K562 (cell line): ENCODE measurements at regions not wholly inside any gene's neighbourhood (a gene's known extent, or its start where the extent isn't known, plus 50 kb on each side); places are given as distances from the start of the nearest gene placed in this dataset.

Experiments used
- ATAC-seq: fragments of 200-7000 bp; cut with Tn5 transposase; 3 replicates; pipeline ENCODE4 v1.9.1; 2020; ENCODE audit warnings: moderate library complexity
- BruUV-seq: library from RNA; stranded (reverse); fragments of 400-500 nt; replicated peaks from 2 replicates; lab custom pipeline; 2021; lab: Mats Ljungman, UMichigan
- CTCF ChIA-PET: fragments of 300-600 bp; formaldehyde crosslinking; extraction: SDS; loops from one replicate; lab custom pipeline; 2021; ENCODE audit warnings: low intra/inter-chr PET ratio; lab: Yijun Ruan, JAX
- POLR2A ChIA-PET: fragments of 300-600, 350-650 bp; sonication (Branson Sonifier 250); formaldehyde crosslinking; extraction: SDS; loops from one replicate; lab custom pipeline; 2021; ENCODE audit warnings: antibody characterized with exemption, inconsistent platforms; lab: Yijun Ruan, JAX
- DNase-seq, 4 experiments: peaks; one replicate each; pipeline versions ENCODE4 v3.0.0 to v3.0.0-alpha.2; 2011 to 2018; ENCODE audit warnings: low spot score in 3 of 4, mixed read lengths in 3 of 4; ENCODE audit errors: extremely low read depth in 1 of 4
- FAIRE-seq: peaks from 2 replicates; lab custom pipeline; 2011; peaks lifted over from hg19 to GRCh38; lab: Jason Lieb, UNC
- H2AFZ ChIP-seq: 2 replicates; pipeline ENCODE4 v1.6.0; 2011; ENCODE audit warnings: low read depth, low read length, control low read depth, inconsistent platforms
- H3K27ac ChIP-seq: fragments of 200-600 bp; 3 replicates; pipeline ENCODE4 v1.8.0; 2011; ENCODE audit warnings: low read depth, mild to moderate bottlenecking, control low read depth, inconsistent platforms, low read length, moderate library complexity, mixed read lengths; ENCODE audit errors: extremely low read depth
- H3K27me3 ChIP-seq, 2 experiments: fragments of 300-600 bp in 1 of 2; 2 replicates in 1 of 2; 3 replicates in 1 of 2; pipeline versions ENCODE4 v1.6.0 to v1.8.0; 2011; ENCODE audit warnings: inconsistent platforms in 2 of 2, low read length in 2 of 2, mild to moderate bottlenecking in 1 of 2, mixed read lengths in 1 of 2, moderate library complexity in 1 of 2; ENCODE audit not compliant: control insufficient read depth in 2 of 2, insufficient read depth in 2 of 2
- H3K36me3 ChIP-seq: fragments of 300-600 bp; 3 replicates; pipeline ENCODE4 v1.8.0; 2011; ENCODE audit warnings: mild to moderate bottlenecking, low read length, inconsistent platforms; ENCODE audit not compliant: control insufficient read depth, insufficient read depth
- H3K4me1 ChIP-seq, 2 experiments: fragments of 200-600 bp in 1 of 2; replicated peaks in 1 of 2; 2 replicates in 1 of 2; 3 replicates in 1 of 2; pipeline versions ENCODE4 v1.5.1 to v1.8.0; 2011; ENCODE audit warnings: inconsistent platforms in 2 of 2, low read length in 2 of 2, mild to moderate bottlenecking in 1 of 2, mixed read lengths in 1 of 2, moderate library complexity in 1 of 2; ENCODE audit not compliant: control insufficient read depth in 2 of 2, insufficient read depth in 2 of 2
- H3K4me2 ChIP-seq: 2 replicates; pipeline ENCODE4 v1.6.1; 2011; ENCODE audit warnings: low read length, control low read depth, inconsistent platforms, mixed read lengths; ENCODE audit not compliant: insufficient read depth
- H3K4me3 ChIP-seq: fragments of 200-600 bp; sonication (generic), shearing (Covaris generic); 2 replicates; pipeline ENCODE4 v1.5.1; 2016; ENCODE audit warnings: control low read depth, inconsistent platforms
- H3K79me2 ChIP-seq: fragments of 200-600 bp; 3 replicates; pipeline ENCODE4 v1.8.0; 2011; ENCODE audit warnings: low read length, inconsistent platforms; ENCODE audit not compliant: control insufficient read depth, insufficient read depth
- H3K9ac ChIP-seq, 2 experiments: 2 replicates each; pipeline versions ENCODE4 v1.6.0 to v1.6.1; 2011; ENCODE audit warnings: low read depth in 2 of 2, low read length in 2 of 2, control low read depth in 1 of 2, inconsistent platforms in 1 of 2, mild to moderate bottlenecking in 1 of 2, mixed read lengths in 1 of 2; ENCODE audit not compliant: insufficient read depth in 1 of 2
- H3K9me1 ChIP-seq: one replicate; pipeline ENCODE4 v1.6.0; 2011; ENCODE audit warnings: inconsistent platforms, mild to moderate bottlenecking, low read length, moderate library complexity; ENCODE audit not compliant: control insufficient read depth, insufficient read depth
- H3K9me3 ChIP-seq: replicated peaks from 2 replicates; pipeline ENCODE4 v1.5.1; 2011; ENCODE audit warnings: low read depth, low read length, inconsistent platforms; ENCODE audit not compliant: control insufficient read depth, insufficient read depth
- H4K20me1 ChIP-seq: replicated peaks from 2 replicates; pipeline ENCODE4 v1.6.1; 2011; ENCODE audit warnings: low read length, inconsistent platforms, mixed read lengths; ENCODE audit not compliant: control insufficient read depth, insufficient read depth
- ARID1B ChIP-seq: fragments of 450-650 bp; IDR thresholded peaks from 2 replicates; pipeline ENCODE4 v1.6.1; 2016; ENCODE audit warnings: antibody characterized with exemption, mild to moderate bottlenecking, inconsistent platforms
- CBFA2T3 ChIP-seq: fragments of 450-650 bp; IDR thresholded peaks from 2 replicates; pipeline ENCODE4 v1.6.1; 2017
- CCNT2 ChIP-seq: IDR thresholded peaks from 2 replicates; pipeline ENCODE4 v1.6.1; 2011; ENCODE audit warnings: borderline replicate concordance, low read depth, mild to moderate bottlenecking, moderate library complexity, mixed read lengths, low read length; ENCODE audit not compliant: insufficient read length; ENCODE audit errors: extremely low read depth
- CEBPG ChIP-seq, 3 experiments: fragments of 200-800 bp in 1 of 3; sonication (Bioruptor generic) in 1 of 3; sonication (generic) in 1 of 3; formaldehyde crosslinking in 1 of 3; IDR thresholded peaks in 2 of 3; conservative IDR thresholded peaks in 1 of 3; 2 replicates each; pipeline versions ENCODE4 v1.6.1 to v1.8.0; 2016 to 2022; ENCODE audit warnings: missing compliant biosample characterization in 2 of 3, missing genetic modification characterization in 2 of 3, mild to moderate bottlenecking in 1 of 3, missing genetic modification reagents in 1 of 3
- CSDE1 ChIP-seq, 2 experiments: fragments of 450-650 bp; IDR thresholded peaks; 2 replicates each; pipeline ENCODE4 v1.6.1; 2016; ENCODE audit warnings: mild to moderate bottlenecking in 1 of 2
- FOXJ3 ChIP-seq: sonication (generic); formaldehyde crosslinking; IDR thresholded peaks from 2 replicates; pipeline ENCODE4 v1.4.0; 2020; ENCODE audit warnings: mild to moderate bottlenecking, missing genetic modification reagents
- JUN ChIP-seq, 2 experiments: sonication (generic) in 1 of 2; formaldehyde crosslinking in 1 of 2; IDR thresholded peaks; 2 replicates each; pipeline versions ENCODE4 v1.6.1 to v1.8.0; 2012 to 2022; ENCODE audit warnings: borderline replicate concordance in 2 of 2, mild to moderate bottlenecking in 2 of 2, improper control_type of control experiment in 1 of 2, low read depth in 1 of 2, low read length in 1 of 2, missing genetic modification reagents in 1 of 2
- JUND ChIP-seq, 2 experiments: IDR thresholded peaks; 2 replicates in 1 of 2; 3 replicates in 1 of 2; pipeline ENCODE4 v1.6.1; 2011; ENCODE audit warnings: borderline replicate concordance in 2 of 2, low read depth in 2 of 2, low read length in 2 of 2, improper control_type of control experiment in 1 of 2, missing biosample characterization in 1 of 2, missing genetic modification characterization in 1 of 2, missing genetic modification reagents in 1 of 2
- MEIS2 ChIP-seq: fragments of 450-650 bp; IDR thresholded peaks from 2 replicates; pipeline ENCODE4 v1.6.1; 2014; ENCODE audit warnings: mild to moderate bottlenecking; ENCODE audit not compliant: partially characterized antibody
- MTA2 ChIP-seq: fragments of 450-650 bp; IDR thresholded peaks from 2 replicates; pipeline ENCODE4 v1.6.1; 2016; ENCODE audit warnings: low read depth
- MYC ChIP-seq, 2 experiments: fragments of 250-450 bp in 1 of 2; sonication (Bioruptor Pico) in 1 of 2; IDR thresholded peaks; 2 replicates each; pipeline versions ENCODE4 v1.5.1 to v1.6.1; 2012 to 2021; ENCODE audit warnings: low read depth in 2 of 2, borderline replicate concordance in 1 of 2, improper control_type of control experiment in 1 of 2, low read length in 1 of 2, mild to moderate bottlenecking in 1 of 2, moderate library complexity in 1 of 2
- PHB2 ChIP-seq: fragments of 450-650 bp; IDR thresholded peaks from 2 replicates; pipeline ENCODE4 v1.6.1; 2017; ENCODE audit warnings: low read depth
- PHF8 ChIP-seq: fragments of 200-600 bp; sonication (generic); IDR thresholded peaks from 2 replicates; pipeline ENCODE4 v1.6.1; 2012; ENCODE audit warnings: mixed run types, mild to moderate bottlenecking, inconsistent platforms, low read length, moderate library complexity, borderline replicate concordance
- PRMT5 ChIP-seq: sonication (generic); formaldehyde crosslinking; IDR thresholded peaks from 2 replicates; pipeline ENCODE4 v1.5.0; 2020; ENCODE audit warnings: missing genetic modification reagents
- RCOR1 ChIP-seq, 2 experiments: IDR thresholded peaks; 2 replicates each; pipeline ENCODE4 v1.6.1; 2012; ENCODE audit warnings: low read depth in 2 of 2, low read length in 2 of 2, borderline replicate concordance in 1 of 2, improper control_type of control experiment in 1 of 2
- RFX7 ChIP-seq: fragments of 250-450 bp; sonication (Bioruptor Pico); IDR thresholded peaks from 2 replicates; pipeline ENCODE4 v1.5.1; 2021; ENCODE audit warnings: mild to moderate bottlenecking
- SNIP1 ChIP-seq: fragments of 450-650 bp; IDR thresholded peaks from 2 replicates; pipeline ENCODE4 v1.7.1; 2017; ENCODE audit warnings: low read depth, mild to moderate bottlenecking
- SRSF1 ChIP-seq: fragments of 200-400 bp; formaldehyde crosslinking; IDR thresholded peaks from 2 replicates; pipeline ENCODE4 v1.6.1; 2017; ENCODE audit warnings: mild to moderate bottlenecking, low read depth, low read length, moderate library complexity
- ZBED1 ChIP-seq: IDR thresholded peaks from 2 replicates; pipeline ENCODE4 v1.6.1; 2014
- ZNF239 ChIP-seq: fragments of 250-450 bp; sonication (Bioruptor Pico); IDR thresholded peaks from 2 replicates; pipeline ENCODE4 v1.4.0; 2020; ENCODE audit warnings: mild to moderate bottlenecking
- WGBS: fragments of 100-300 bp; shearing (Covaris generic); methylation state at CpG from one replicate; pipeline ENCODE4 v1.1.6; 2016; ENCODE audit warnings: low coverage, mixed read lengths; ENCODE audit not compliant: insufficient coverage; ENCODE audit errors: missing lambda C conversion rate; 5-methylcytosine and 5-hydroxymethylcytosine counted together
- in situ Hi-C: fragments of 300-500 bp; cut with MboI; formaldehyde crosslinking; loops from 4 replicates; pipeline ENCODE4 v1.15.0; 2018; ENCODE audit warnings: inconsistent platforms, mixed read lengths
- intact Hi-C: fragments of 100-400 bp; cut with micrococcal nuclease; formaldehyde crosslinking; loops from 2 replicates; pipeline ENCODE4 v1.14.2; 2022
- TF ChIP-seq, protein P1 (sequence below): fragments of 450-650 bp; formaldehyde crosslinking; IDR thresholded peaks from 2 replicates; pipeline ENCODE4 v1.4.0; 2022; ENCODE audit warnings: mild to moderate bottlenecking, moderate library complexity
- TF ChIP-seq, protein P2 (sequence below): sonication (generic); IDR thresholded peaks from 2 replicates; pipeline ENCODE4 v1.6.1; 2016

DNA sequence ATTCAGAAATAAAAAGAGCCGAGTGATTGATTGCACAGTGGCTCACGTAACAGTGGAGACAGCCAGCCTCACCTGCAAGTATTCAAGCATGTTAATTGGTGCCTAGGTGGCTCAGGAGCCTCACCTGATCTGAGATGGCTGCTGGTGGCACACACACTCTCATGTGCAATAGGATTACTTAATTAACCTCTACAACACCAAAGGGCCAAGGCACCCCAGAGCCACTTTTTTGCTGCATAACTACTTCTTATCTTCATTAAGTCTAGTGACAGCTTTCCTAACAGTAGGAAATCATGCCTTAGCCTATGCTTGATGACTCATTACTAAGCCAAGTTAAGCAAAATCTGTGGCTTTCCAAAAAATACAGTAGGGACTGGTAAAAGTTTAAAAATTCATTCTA is 117.3 kb upstream of the NOCT start:
- Histone ChIP-seq H3K9ac (no peak overlapping the region), H3K79me2 (no peaks in the 10 kb centered on the region), H3K4me3 (no peak overlapping the region), H3K9me3 (no peaks in the 10 kb centered on the region), H3K36me3 (no peaks in the 10 kb centered on the region), H3K4me1 (peaks cover 0 to 11% of the 10 kb centered on the region in 2 experiments; a peak in 2 of 5 replicates), H3K27me3 (no peaks in the 10 kb centered on the region), H2AFZ (no peak overlapping the region), H3K27ac (no peak overlapping the region), H4K20me1 (no peaks in the 10 kb centered on the region), H3K4me2 (no peak overlapping the region; the same call in 1 of the 2 replicates), H3K9me1 (no peaks in the 10 kb centered on the region)
- in situ Hi-C loops (no loop called here), intact Hi-C loops (no loop called here)
- no TSS peak for BruUV-seq
- ChIA-PET POLR2A (interaction anchor here (0.9 to 1.8 kb wide), 4 partner anchors 9 to 18 kb away, joined by 3 to 8 read pairs (median 5); no protein-coding TSS in a partner anchor), CTCF (no interaction called here)
- FAIRE-seq (no peak), ATAC-seq (peak; percentile 11; the same call in 1 of the 3 replicates), DNase-seq (no peak)
- WGBS = 0% methylated on average over 2 of the region's 2 CpGs
- TF ChIP-seq CCNT2 = peak; percentile 9
- no peak for TF ChIP-seq ZNF239 (CRISPR knock-in tag)
- TF ChIP-seq PHF8 = no peak
- no peak for TF ChIP-seq SNIP1
- no peak for TF ChIP-seq RFX7 (CRISPR knock-in tag)
- TF ChIP-seq MEIS2 = peak; percentile 24
- no peak for TF ChIP-seq CSDE1 (IDR thresholded peaks at IDR 0.05)
- no peak for TF ChIP-seq PHB2
- peak; percentile 20; the same call in 1 of the 2 replicates for TF ChIP-seq ARID1B
- TF ChIP-seq CEBPG (CRISPR knock-in tag; IDR thresholded peaks at IDR 0.05) = no peak
- peak in 1 of 2 experiments; percentile 50; a peak in 1 of 4 replicates for TF ChIP-seq CEBPG (tag; conservative IDR thresholded peaks at IDR 0.05 in 1 of 2, IDR thresholded peaks at IDR 0.05 in 1 of 2)
- TF ChIP-seq CBFA2T3 = peak; percentile 30
- TF ChIP-seq, protein P1, sequence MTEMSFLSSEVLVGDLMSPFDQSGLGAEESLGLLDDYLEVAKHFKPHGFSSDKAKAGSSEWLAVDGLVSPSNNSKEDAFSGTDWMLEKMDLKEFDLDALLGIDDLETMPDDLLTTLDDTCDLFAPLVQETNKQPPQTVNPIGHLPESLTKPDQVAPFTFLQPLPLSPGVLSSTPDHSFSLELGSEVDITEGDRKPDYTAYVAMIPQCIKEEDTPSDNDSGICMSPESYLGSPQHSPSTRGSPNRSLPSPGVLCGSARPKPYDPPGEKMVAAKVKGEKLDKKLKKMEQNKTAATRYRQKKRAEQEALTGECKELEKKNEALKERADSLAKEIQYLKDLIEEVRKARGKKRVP (CRISPR knock-in tag) = no peak
- no peak for TF ChIP-seq ZBED1
- peak in 1 of 2 experiments; percentile 44; a peak in 1 of 4 replicates for TF ChIP-seq RCOR1 (IDR thresholded peaks at IDR 0.05; ENCODE audit: borderline replicate concordance in 1 of 2, low read depth in 2 of 2, low read length in 2 of 2)
- TF ChIP-seq, protein P2, sequence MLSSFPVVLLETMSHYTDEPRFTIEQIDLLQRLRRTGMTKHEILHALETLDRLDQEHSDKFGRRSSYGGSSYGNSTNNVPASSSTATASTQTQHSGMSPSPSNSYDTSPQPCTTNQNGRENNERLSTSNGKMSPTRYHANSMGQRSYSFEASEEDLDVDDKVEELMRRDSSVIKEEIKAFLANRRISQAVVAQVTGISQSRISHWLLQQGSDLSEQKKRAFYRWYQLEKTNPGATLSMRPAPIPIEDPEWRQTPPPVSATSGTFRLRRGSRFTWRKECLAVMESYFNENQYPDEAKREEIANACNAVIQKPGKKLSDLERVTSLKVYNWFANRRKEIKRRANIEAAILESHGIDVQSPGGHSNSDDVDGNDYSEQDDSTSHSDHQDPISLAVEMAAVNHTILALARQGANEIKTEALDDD = peak; percentile 71
- peak; percentile 59; the same call in 1 of the 2 replicates for TF ChIP-seq JUN (IDR thresholded peaks at IDR 0.05; ENCODE audit: borderline replicate concordance, low read depth, low read length)
- no peak for TF ChIP-seq JUN (CRISPR knock-in tag; IDR thresholded peaks at IDR 0.05; ENCODE audit: borderline replicate concordance)
- no peak for TF ChIP-seq FOXJ3 (CRISPR knock-in tag)
- no peak for TF ChIP-seq SRSF1
- no peak for TF ChIP-seq PRMT5 (CRISPR knock-in tag)
- TF ChIP-seq MYC (IDR thresholded peaks at IDR 0.05; ENCODE audit: low read depth, low read length) = no peak
- no peak for TF ChIP-seq MYC (CRISPR knock-in tag; IDR thresholded peaks at IDR 0.05; ENCODE audit: borderline replicate concordance, low read depth)
- TF ChIP-seq MTA2 = no peak
- peak; percentile 83; the same call in 1 of the 2 replicates for TF ChIP-seq JUND (IDR thresholded peaks at IDR 0.05; ENCODE audit: borderline replicate concordance, low read depth, low read length)
- TF ChIP-seq JUND (tag; IDR thresholded peaks at IDR 0.05; ENCODE audit: borderline replicate concordance, low read depth, low read length) = peak; percentile 81
